HG03196 (cell line): ENCODE measurements at regions not wholly inside any gene's neighbourhood (a gene's known extent, or its start where the extent isn't known, plus 50 kb on each side); places are given as distances from the start of the nearest gene placed in this dataset.
"Not testable (repeated sequence)": the region's sequence is repeated elsewhere in the genome, so short reads cannot be mapped to it uniquely, and the experiment has no call there.

Experiments used
- ATAC-seq: cut with Tn5 transposase; IDR thresholded peaks from one replicate; pipeline ENCODE4 v1.9.1; 2021; ENCODE audit not compliant: unreplicated experiment

- no peak for ATAC-seq
These were observed 104.5 kb upstream of the CDH2 start for GRCh38 chr18:28281400-28281799.

- ATAC-seq: no peak
These were observed 92.8 kb upstream of the CDH2 start for GRCh38 chr18:28269750-28270149.

- no peak for ATAC-seq
These were observed 91.1 kb upstream of the CDH2 start for GRCh38 chr18:28267878-28268625.

GRCh38 chr18:28267276-28267675 is 90.3 kb upstream of the CDH2 start:
- no peak for ATAC-seq

GRCh38 chr18:28256166-28256565 is 79.2 kb upstream of the CDH2 start:
- no peak for ATAC-seq

GRCh38 chr18:28248653-28249052 is 71.7 kb upstream of the CDH2 start:
- ATAC-seq: no peak

- not testable (repeated sequence) for ATAC-seq
These were observed 63.7 kb upstream of the CDH2 start for GRCh38 chr18:28240626-28241025.

GRCh38 chr18:28236487-28236886 is 59.6 kb upstream of the CDH2 start:
- ATAC-seq: no peak
